GM18505 (cell line): ENCODE measurements at regions not wholly inside any gene's neighbourhood (a gene's known extent, or its start where the extent isn't known, plus 50 kb on each side); places are given as distances from the start of the nearest gene placed in this dataset.

Experiments used
- ATAC-seq: cut with Tn5 transposase; IDR thresholded peaks from one replicate; pipeline ENCODE4 v1.9.1; 2021; ENCODE audit not compliant: unreplicated experiment
- POLR2A ChIP-seq: IDR thresholded peaks from 4 replicates; pipeline ENCODE4 v1.6.1; 2011; ENCODE audit warnings: borderline replicate concordance; ENCODE audit not compliant: insufficient read depth, insufficient read length; ENCODE audit errors: extremely low read depth

- no peak for ATAC-seq
- TF ChIP-seq POLR2A, result no peak
Observed at GRCh38 chr1:177338376-177338775, 167.6 kb downstream of the BRINP2 start.

- TF ChIP-seq POLR2A, result no peak
- no peak for ATAC-seq
Observed at GRCh38 chr1:177334903-177335302, 164.1 kb downstream of the BRINP2 start.

GRCh38 chr1:177333936-177334595 is 163.3 kb downstream of the BRINP2 start:
- ATAC-seq, result no peak
- TF ChIP-seq POLR2A, result no peak
